GM12878 (cell line): ENCODE measurements at regions not wholly inside any gene's neighbourhood (a gene's known extent, or its start where the extent isn't known, plus 50 kb on each side); places are given as distances from the start of the nearest gene placed in this dataset.

ENCODE experiments used
- ATAC-seq: fragments of 200-7000 bp; cut with Tn5 transposase; 3 replicates; pipeline ENCODE4 v1.9.1; 2020; ENCODE audit warnings: mild to moderate bottlenecking, moderate library complexity
- BruUV-seq: library from RNA; stranded (reverse); fragments of 400-500 nt; replicated peaks from 2 replicates; lab custom pipeline; 2021; lab: Mats Ljungman, UMichigan
- CTCF ChIA-PET: fragments of 300-600 bp; sonication (Branson Sonifier 250); formaldehyde crosslinking; extraction: SDS; loops from one replicate; lab custom pipeline; 2021; ENCODE audit warnings: inconsistent platforms; lab: Yijun Ruan, JAX
- POLR2A ChIA-PET: fragments of 350-600 bp; formaldehyde crosslinking; extraction: SDS; loops from one replicate; lab custom pipeline; 2021; ENCODE audit warnings: inconsistent platforms; lab: Charles Lee
- RAD21 ChIA-PET: fragments of 300-600 bp; sonication (Branson Sonifier 250); formaldehyde crosslinking; loops from one replicate; lab custom pipeline; 2023; ENCODE audit warnings: antibody characterized with exemption; ENCODE audit not compliant: unreplicated experiment; lab: Charles Lee
- SMC1A ChIA-PET: fragments of 300-600 bp; sonication (Branson Sonifier 250); formaldehyde crosslinking; loops from one replicate; lab custom pipeline; 2023; ENCODE audit not compliant: unreplicated experiment, uncharacterized antibody; lab: Charles Lee
- DNase-seq: peaks from one replicate; pipeline ENCODE4 v3.0.0-alpha.2; 2011; ENCODE audit warnings: low read depth, low spot score
- FAIRE-seq: peaks from 3 replicates; lab custom pipeline; 2011; peaks lifted over from hg19 to GRCh38; lab: Jason Lieb, UNC
- H2AFZ ChIP-seq: 2 replicates; pipeline ENCODE4 v1.6.0; 2011; ENCODE audit warnings: low read depth, low read length, control low read depth; ENCODE audit not compliant: control insufficient read depth
- H3K27ac ChIP-seq: 2 replicates; pipeline ENCODE4 v1.5.1; 2011; ENCODE audit warnings: control low read depth; ENCODE audit not compliant: control insufficient read depth, insufficient read depth
- H3K27me3 ChIP-seq, 2 experiments: replicated peaks in 1 of 2; 2 replicates each; pipeline versions ENCODE4 v1.6.0 to v1.6.1; 2011; ENCODE audit warnings: low read length in 1 of 2; ENCODE audit not compliant: control insufficient read depth in 2 of 2, insufficient read depth in 2 of 2
- H3K36me3 ChIP-seq, 2 experiments: 2 replicates each; pipeline ENCODE4 v1.5.1; 2011; ENCODE audit warnings: low read length in 1 of 2; ENCODE audit not compliant: control insufficient read depth in 2 of 2, insufficient read depth in 2 of 2
- H3K4me1 ChIP-seq: 2 replicates; pipeline ENCODE4 v1.6.1; 2011; ENCODE audit warnings: mild to moderate bottlenecking, low read length, moderate library complexity, mixed read lengths; ENCODE audit not compliant: control insufficient read depth, insufficient read depth
- H3K4me2 ChIP-seq: 2 replicates; pipeline ENCODE4 v1.6.0; 2011; ENCODE audit warnings: control low read depth; ENCODE audit not compliant: control insufficient read depth, insufficient read depth
- H3K4me3 ChIP-seq: fragments of 200-600 bp; sonication (generic); 2 replicates; pipeline ENCODE4 v1.5.1; 2016
- H3K79me2 ChIP-seq: 2 replicates; pipeline ENCODE4 v1.6.0; 2011; ENCODE audit warnings: low read length; ENCODE audit not compliant: control insufficient read depth, insufficient read depth
- H3K9ac ChIP-seq: 2 replicates; pipeline ENCODE4 v1.8.0; 2011; ENCODE audit warnings: low read length, control low read depth, mixed read lengths; ENCODE audit not compliant: control insufficient read depth, insufficient read depth
- H3K9me3 ChIP-seq: replicated peaks from 3 replicates; pipeline ENCODE4 v1.5.1; 2011; ENCODE audit warnings: mild to moderate bottlenecking, low read length; ENCODE audit not compliant: control insufficient read depth, insufficient read depth
- H4K20me1 ChIP-seq: 2 replicates; pipeline ENCODE4 v1.6.0; 2011; ENCODE audit not compliant: control insufficient read depth, insufficient read depth
- EED ChIP-seq: sonication (generic); IDR thresholded peaks from 2 replicates; pipeline ENCODE4 v1.6.1; 2016; ENCODE audit warnings: antibody characterized with exemption, low read depth
- JUND ChIP-seq: IDR thresholded peaks from 2 replicates; pipeline ENCODE4 v1.6.1; 2012; ENCODE audit warnings: low read depth, mild to moderate bottlenecking, low read length, improper control_type of control experiment, moderate library complexity
- MAX ChIP-seq: IDR thresholded peaks from 2 replicates; pipeline ENCODE4 v1.6.1; 2012; ENCODE audit warnings: low read depth, low read length, improper control_type of control experiment
- MEF2B ChIP-seq: fragments of 450-650 bp; IDR thresholded peaks from 2 replicates; pipeline ENCODE4 v1.6.1; 2018; ENCODE audit warnings: mild to moderate bottlenecking, moderate library complexity; ENCODE audit not compliant: partially characterized antibody, poor library complexity, severe bottlenecking
- MTA3 ChIP-seq: IDR thresholded peaks from 2 replicates; pipeline ENCODE4 v1.6.1; 2012; ENCODE audit warnings: low read length, inconsistent platforms, borderline replicate concordance
- MYC ChIP-seq: IDR thresholded peaks from 2 replicates; pipeline ENCODE4 v1.6.1; 2011; ENCODE audit warnings: mild to moderate bottlenecking, low read length, moderate library complexity, inconsistent platforms; ENCODE audit not compliant: insufficient read depth, insufficient replicate concordance, insufficient read length, severe bottlenecking
- NFYA ChIP-seq: IDR thresholded peaks from 2 replicates; pipeline ENCODE4 v1.6.1; 2011; ENCODE audit warnings: low read depth, mild to moderate bottlenecking, low read length, improper control_type of control experiment, borderline replicate concordance
- PAX5 ChIP-seq: IDR thresholded peaks from 2 replicates; pipeline ENCODE4 v1.6.1; 2011; ENCODE audit warnings: low read depth, low read length, borderline replicate concordance
- PAX8 ChIP-seq: fragments of 450-650 bp; IDR thresholded peaks from 2 replicates; pipeline ENCODE4 v1.6.1; 2017; ENCODE audit warnings: mild to moderate bottlenecking, moderate library complexity
- POLR2A ChIP-seq: IDR thresholded peaks from 2 replicates; pipeline ENCODE4 v1.6.1; 2011; ENCODE audit warnings: low read depth, mild to moderate bottlenecking, low read length
- RUNX3 ChIP-seq: IDR thresholded peaks from 2 replicates; pipeline ENCODE4 v1.6.1; 2012; ENCODE audit warnings: low read length, inconsistent platforms
- SMC3 ChIP-seq: IDR thresholded peaks from 2 replicates; pipeline ENCODE4 v1.6.1; 2011; ENCODE audit warnings: low read length, improper control_type of control experiment, borderline replicate concordance
- SREBF2 ChIP-seq: IDR thresholded peaks from 2 replicates; pipeline ENCODE4 v1.6.1; 2012; ENCODE audit warnings: mild to moderate bottlenecking, low read length
- ZBED1 ChIP-seq: IDR thresholded peaks from 2 replicates; pipeline ENCODE4 v1.6.1; 2016; ENCODE audit warnings: borderline replicate concordance
- WGBS: methylation state at CpG from one replicate; pipeline ENCODE4 v1.1.6; 2016; ENCODE audit warnings: low lambda C conversion rate; ENCODE audit not compliant: insufficient replicate concordance, insufficient coverage; ENCODE audit errors: missing lambda C conversion rate; 5-methylcytosine and 5-hydroxymethylcytosine counted together
- in situ Hi-C: fragments of 300-500 bp; cut with MboI; formaldehyde crosslinking; loops from 9 replicates; pipeline ENCODE4 v1.14.3; 2018; ENCODE audit warnings: mixed read lengths
- intact Hi-C: fragments of 100-400 bp; cut with micrococcal nuclease; formaldehyde crosslinking; loops from one replicate; pipeline ENCODE4 v1.14.2; 2022; ENCODE audit not compliant: unreplicated experiment
- TF ChIP-seq, protein P1 (sequence below): fragments of 450-650 bp; formaldehyde crosslinking; IDR thresholded peaks from 2 replicates; pipeline ENCODE4 v1.5.0; 2022; ENCODE audit warnings: mild to moderate bottlenecking, missing genetic modification characterization

GRCh38 chr5:89213573-89213972 is 330.6 kb upstream of the MEF2C start:
- CTCF ChIA-PET, result no interaction called here
- BruUV-seq, result no TSS peak
- POLR2A ChIA-PET, result no interaction called here
- intact Hi-C loops (no loop called here), in situ Hi-C loops (no loop called here)
- TF ChIP-seq EED, result no peak
- no peak for TF ChIP-seq MYC
- TF ChIP-seq MAX, result no peak
- Histone ChIP-seq H3K9me3 (no peaks in the 10 kb centered on the region), H4K20me1 (no peaks in the 10 kb centered on the region), H3K27ac (no peak overlapping the region), H3K79me2 (no peaks in the 10 kb centered on the region), H3K9ac (no peak overlapping the region), H3K27me3 (no peaks in the 10 kb centered on the region), H3K36me3 (no peaks in the 10 kb centered on the region), H3K4me3 (no peak overlapping the region), H3K4me1 (no peaks in the 10 kb centered on the region), H2AFZ (no peak overlapping the region), H3K4me2 (no peak overlapping the region)
- no peak for ATAC-seq
- FAIRE-seq, result no peak
- WGBS, result 30% methylated on average over 1 of the region's 1 CpG
- no peak for DNase-seq
- SMC1A ChIA-PET, result interaction anchor here (1.0 to 1.4 kb wide), 5 partner anchors 16 to 127 kb away, joined by 3 to 5 read pairs (median 3); no protein-coding TSS in a partner anchor
- RAD21 ChIA-PET, result interaction anchor here (1.6 kb wide), 1 partner anchor 17 kb away, joined by 3 read pairs; no protein-coding TSS in a partner anchor

GRCh38 chr5:89211836-89212235 is 328.9 kb upstream of the MEF2C start:
- DNase-seq (no peak), ATAC-seq (no peak), FAIRE-seq (peak; percentile 18)
- no peaks in the 10 kb centered on the region for H3K9me3 ChIP-seq
- intact Hi-C loops (no loop called here), in situ Hi-C loops (no loop called here)
- H3K27me3 ChIP-seq, result no peaks in the 10 kb centered on the region
- POLR2A ChIA-PET, result no interaction called here
- CTCF ChIA-PET, result no interaction called here
- H2AFZ ChIP-seq, result no peak overlapping the region
- no peaks in the 10 kb centered on the region for H3K79me2 ChIP-seq
- no peak overlapping the region for H3K4me2 ChIP-seq
- no peak overlapping the region for H3K4me3 ChIP-seq
- WGBS, result 57% methylated on average over 2 of the region's 2 CpGs
- RAD21 ChIA-PET, result no interaction called here
- H3K4me1 ChIP-seq, result no peaks in the 10 kb centered on the region
- H3K36me3 ChIP-seq, result no peaks in the 10 kb centered on the region
- H3K27ac ChIP-seq, result no peak overlapping the region
- SMC1A ChIA-PET, result interaction anchor here (1.2 kb wide), 1 partner anchor 20 kb away, joined by 3 read pairs; no protein-coding TSS in a partner anchor
- TF ChIP-seq SREBF2 (no peak), JUND (no peak), NFYA (no peak), MTA3 (no peak), RUNX3 (no peak), SMC3 (no peak), POLR2A (no peak), ZBED1 (no peak), PAX8 (no peak), PAX5 (no peak), MEF2B (no peak), MYC (no peak)
- TF ChIP-seq, protein P1, sequence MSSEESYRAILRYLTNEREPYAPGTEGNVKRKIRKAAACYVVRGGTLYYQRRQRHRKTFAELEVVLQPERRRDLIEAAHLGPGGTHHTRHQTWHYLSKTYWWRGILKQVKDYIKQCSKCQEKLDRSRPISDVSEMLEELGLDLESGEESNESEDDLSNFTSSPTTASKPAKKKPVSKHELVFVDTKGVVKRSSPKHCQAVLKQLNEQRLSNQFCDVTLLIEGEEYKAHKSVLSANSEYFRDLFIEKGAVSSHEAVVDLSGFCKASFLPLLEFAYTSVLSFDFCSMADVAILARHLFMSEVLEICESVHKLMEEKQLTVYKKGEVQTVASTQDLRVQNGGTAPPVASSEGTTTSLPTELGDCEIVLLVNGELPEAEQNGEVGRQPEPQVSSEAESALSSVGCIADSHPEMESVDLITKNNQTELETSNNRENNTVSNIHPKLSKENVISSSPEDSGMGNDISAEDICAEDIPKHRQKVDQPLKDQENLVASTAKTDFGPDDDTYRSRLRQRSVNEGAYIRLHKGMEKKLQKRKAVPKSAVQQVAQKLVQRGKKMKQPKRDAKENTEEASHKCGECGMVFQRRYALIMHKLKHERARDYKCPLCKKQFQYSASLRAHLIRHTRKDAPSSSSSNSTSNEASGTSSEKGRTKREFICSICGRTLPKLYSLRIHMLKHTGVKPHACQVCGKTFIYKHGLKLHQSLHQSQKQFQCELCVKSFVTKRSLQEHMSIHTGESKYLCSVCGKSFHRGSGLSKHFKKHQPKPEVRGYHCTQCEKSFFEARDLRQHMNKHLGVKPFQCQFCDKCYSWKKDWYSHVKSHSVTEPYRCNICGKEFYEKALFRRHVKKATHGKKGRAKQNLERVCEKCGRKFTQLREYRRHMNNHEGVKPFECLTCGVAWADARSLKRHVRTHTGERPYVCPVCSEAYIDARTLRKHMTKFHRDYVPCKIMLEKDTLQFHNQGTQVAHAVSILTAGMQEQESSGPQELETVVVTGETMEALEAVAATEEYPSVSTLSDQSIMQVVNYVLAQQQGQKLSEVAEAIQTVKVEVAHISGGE, result no peak
- BruUV-seq, result no TSS peak
- no peak overlapping the region for H3K9ac ChIP-seq
- no peaks in the 10 kb centered on the region for H4K20me1 ChIP-seq
